Esophagus squamous epithelium (tissue), 5 donors: ENCODE measurements at regions not wholly inside any gene's neighbourhood (a gene's known extent, or its start where the extent isn't known, plus 50 kb on each side); places are given as distances from the start of the nearest gene placed in this dataset.
"Not testable (repeated sequence)": the region's sequence is repeated elsewhere in the genome, so short reads cannot be mapped to it uniquely, and the experiment has no call there.

ENCODE experiments used
- DNase-seq: peaks from one replicate; lab custom pipeline; 2025; lab: John Stamatoyannopoulos, UW
- H3K27ac ChIP-seq, 4 donors: fragments of 200-600 bp; sonication (generic); one replicate each; pipeline ENCODE4 v1.5.1; 2016 to 2019; ENCODE audit warnings: mild to moderate bottlenecking in 1 of 4
- H3K27me3 ChIP-seq, 4 donors: fragments of 200-600 bp; sonication (generic); 1 replicate in 3 of 4; 2 replicates in 1 of 4; pipeline versions ENCODE4 v1.5.1 to v1.6.0; 2017 to 2021; ENCODE audit warnings: antibody characterized with exemption in 1 of 4
- H3K36me3 ChIP-seq, 3 donors: fragments of 200-600 bp; sonication (generic); one replicate each; pipeline ENCODE4 v1.5.1; 2016 to 2019
- H3K4me1 ChIP-seq, 3 donors: fragments of 200-600 bp; sonication (generic); one replicate each; pipeline ENCODE4 v1.5.1; 2017 to 2019
- H3K4me3 ChIP-seq, 4 donors: fragments of 200-600 bp; sonication (generic); 1 replicate in 3 of 4; 2 replicates in 1 of 4; pipeline ENCODE4 v1.5.1; 2016 to 2019; ENCODE audit warnings: mild to moderate bottlenecking in 2 of 4, moderate library complexity in 1 of 4
- H3K9me3 ChIP-seq, 3 donors: fragments of 200-600 bp; sonication (generic); one replicate each; pipeline ENCODE4 v1.5.1; 2016 to 2019
- POLR2A ChIP-seq, 4 donors: fragments of 450-650 bp; IDR thresholded peaks; one replicate each; pipeline ENCODE4 v1.6.1; 2017; ENCODE audit warnings: antibody characterized with exemption in 4 of 4, mild to moderate bottlenecking in 4 of 4, moderate library complexity in 3 of 4
- WGBS, 2 donors: methylation state at CpG; one replicate each; pipeline ENCODE4 v1.1.5; 2018; 5-methylcytosine and 5-hydroxymethylcytosine counted together
- intact Hi-C: fragments of 100-400 bp; cut with DNase I; formaldehyde crosslinking; loops from one replicate; pipeline ENCODE4 v1.15.0; 2022
- TF ChIP-seq, protein P1 (sequence below), 6 experiments: fragments of 450-650 bp in 4 of 6; fragments of 200-600 bp in 2 of 6; sonication (generic) in 2 of 6; IDR thresholded peaks; one replicate each; pipeline ENCODE4 v1.5.1; 2016 to 2019; ENCODE audit warnings: antibody characterized with exemption in 6 of 6, mild to moderate bottlenecking in 4 of 6, moderate library complexity in 4 of 6
- donor health status: DM: yes; HTN: yes; CAD: no.

DNA sequence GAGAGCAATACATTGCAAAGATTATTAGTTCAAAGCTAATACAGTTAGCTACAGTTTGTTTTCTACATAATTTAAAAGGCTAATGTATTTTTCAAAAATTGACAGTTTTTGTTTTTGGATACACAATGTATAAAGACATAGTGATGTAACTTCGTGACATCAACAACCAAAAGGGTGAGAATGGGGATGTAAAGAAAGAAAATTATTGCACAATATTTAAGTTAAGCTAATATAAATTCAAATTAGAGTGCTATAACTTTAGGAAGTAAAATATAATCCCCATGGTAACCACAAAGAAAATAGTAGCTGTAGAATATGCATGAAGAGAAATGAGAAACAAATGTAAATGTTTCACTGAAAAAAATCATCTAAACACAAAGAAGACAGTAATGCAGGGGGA is 334.4 kb upstream of the DEPDC1 start:
- 0% methylated on average over 1 of the region's 1 CpG for WGBS, 2 donors
- DNase-seq, result no peak
- H3K27me3 ChIP-seq, result no peaks in the 10 kb centered on the region

DNA sequence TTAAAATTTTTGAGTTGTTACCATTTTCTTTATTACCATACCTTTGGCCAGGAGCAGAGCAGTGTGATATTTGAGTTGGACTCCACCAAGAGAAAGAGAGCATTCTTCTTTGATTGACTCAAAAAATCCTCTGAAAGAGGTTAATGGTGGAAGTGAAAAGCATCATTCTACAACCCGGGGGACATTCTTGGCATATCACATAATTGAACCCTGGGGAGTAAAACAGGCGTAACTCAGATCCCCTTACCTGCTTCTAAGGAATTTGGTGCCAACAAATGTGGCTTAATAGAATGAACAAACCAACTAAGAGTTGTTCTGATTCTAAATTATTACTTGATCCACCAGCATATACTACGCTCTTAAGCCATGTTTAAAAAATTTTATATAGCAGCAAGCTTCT is 351.1 kb upstream of the DEPDC1 start:
- intact Hi-C loops, result no loop called here
- Histone ChIP-seq H3K9me3 (no peaks in the 10 kb centered on the region), H3K4me1 (no peaks in the 10 kb centered on the region), H3K36me3 (no peaks in the 10 kb centered on the region), H3K27ac (no peak overlapping the region), H3K27me3 (no peaks in the 10 kb centered on the region), H3K4me3 (no peak overlapping the region)
- no peak for DNase-seq
- 73 to 89% methylated on average over 3 of the region's 3 CpGs for WGBS, 2 donors
- TF ChIP-seq, protein P1, sequence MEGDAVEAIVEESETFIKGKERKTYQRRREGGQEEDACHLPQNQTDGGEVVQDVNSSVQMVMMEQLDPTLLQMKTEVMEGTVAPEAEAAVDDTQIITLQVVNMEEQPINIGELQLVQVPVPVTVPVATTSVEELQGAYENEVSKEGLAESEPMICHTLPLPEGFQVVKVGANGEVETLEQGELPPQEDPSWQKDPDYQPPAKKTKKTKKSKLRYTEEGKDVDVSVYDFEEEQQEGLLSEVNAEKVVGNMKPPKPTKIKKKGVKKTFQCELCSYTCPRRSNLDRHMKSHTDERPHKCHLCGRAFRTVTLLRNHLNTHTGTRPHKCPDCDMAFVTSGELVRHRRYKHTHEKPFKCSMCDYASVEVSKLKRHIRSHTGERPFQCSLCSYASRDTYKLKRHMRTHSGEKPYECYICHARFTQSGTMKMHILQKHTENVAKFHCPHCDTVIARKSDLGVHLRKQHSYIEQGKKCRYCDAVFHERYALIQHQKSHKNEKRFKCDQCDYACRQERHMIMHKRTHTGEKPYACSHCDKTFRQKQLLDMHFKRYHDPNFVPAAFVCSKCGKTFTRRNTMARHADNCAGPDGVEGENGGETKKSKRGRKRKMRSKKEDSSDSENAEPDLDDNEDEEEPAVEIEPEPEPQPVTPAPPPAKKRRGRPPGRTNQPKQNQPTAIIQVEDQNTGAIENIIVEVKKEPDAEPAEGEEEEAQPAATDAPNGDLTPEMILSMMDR (IDR thresholded peaks at IDR 0.05), result no peak
- TF ChIP-seq POLR2A (IDR thresholded peaks at IDR 0.05), result no peak

More for the DNA sequence above, 334.4 kb upstream of the DEPDC1 start:
- Histone ChIP-seq H3K27ac (no peak overlapping the region), H3K4me3 (no peak overlapping the region), H3K36me3 (no peaks in the 10 kb centered on the region), H3K4me1 (no peaks in the 10 kb centered on the region), H3K9me3 (peaks cover 0 to 6% (median 4%) of the 10 kb centered on the region in 3 donors)
- intact Hi-C loops, result no loop called here
- TF ChIP-seq POLR2A (IDR thresholded peaks at IDR 0.05), result no peak
- TF ChIP-seq, protein P1 (IDR thresholded peaks at IDR 0.05), result no peak

DNA sequence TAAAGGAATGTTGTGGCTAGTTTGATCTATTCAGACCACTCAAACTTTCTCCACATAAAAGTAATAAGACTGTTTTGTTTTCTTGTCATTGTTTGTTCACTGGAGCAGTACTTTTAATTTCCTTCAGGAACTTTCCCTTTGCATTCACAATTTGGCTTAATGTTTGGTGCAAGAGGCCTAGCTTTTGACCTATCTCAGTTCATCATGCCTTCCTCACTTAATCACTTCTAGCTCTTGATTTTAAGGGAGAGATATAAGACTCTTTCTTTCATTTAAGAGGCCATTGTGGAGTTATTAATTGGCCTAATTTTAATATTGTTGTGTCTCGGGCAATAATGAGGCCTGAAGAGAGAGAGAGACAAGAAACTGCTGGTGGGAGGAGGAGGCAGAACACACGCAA is 371.7 kb upstream of the DEPDC1 start:
- Histone ChIP-seq H3K4me1 (no peaks in the 10 kb centered on the region), H3K9me3 (no peaks in the 10 kb centered on the region), H3K36me3 (no peaks in the 10 kb centered on the region), H3K4me3 (no peak overlapping the region), H3K27me3 (no peaks in the 10 kb centered on the region), H3K27ac (no peak overlapping the region)
- WGBS, 2 donors, result 69 to 91% methylated on average over 2 of the region's 2 CpGs
- no peak for DNase-seq
- TF ChIP-seq, protein P1 (IDR thresholded peaks at IDR 0.05), result no peak
- intact Hi-C loops, result no loop called here

DNA sequence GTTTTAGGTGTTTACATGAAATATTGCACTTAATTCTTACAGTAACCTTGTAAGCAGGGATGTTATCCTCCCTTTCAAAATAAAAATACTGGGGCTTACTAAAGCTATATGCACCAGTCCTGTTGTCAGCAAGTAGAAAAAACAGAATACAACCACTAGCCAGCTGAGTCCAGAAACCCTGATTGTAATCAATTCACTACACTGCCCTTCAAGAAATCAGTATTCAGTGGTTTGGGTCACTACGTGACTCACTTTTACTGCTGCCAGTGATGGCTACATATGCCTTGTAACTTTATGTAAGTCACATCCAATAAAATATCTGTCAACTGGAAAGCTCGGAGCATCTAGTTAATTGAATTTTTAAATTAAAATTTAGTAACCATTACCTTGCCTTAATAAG is 376.3 kb upstream of the DEPDC1 start:
- Histone ChIP-seq H3K27me3 (no peaks in the 10 kb centered on the region), H3K27ac (no peak overlapping the region), H3K4me3 (no peak overlapping the region), H3K9me3 (no peaks in the 10 kb centered on the region), H3K36me3 (no peaks in the 10 kb centered on the region), H3K4me1 (no peaks in the 10 kb centered on the region)
- DNase-seq, result no peak
- intact Hi-C loops, result no loop called here
- TF ChIP-seq POLR2A (IDR thresholded peaks at IDR 0.05), result no peak
- TF ChIP-seq, protein P1 (IDR thresholded peaks at IDR 0.05), result no peak
- 87 to 89% methylated on average over 2 of the region's 2 CpGs for WGBS, 2 donors

DNA sequence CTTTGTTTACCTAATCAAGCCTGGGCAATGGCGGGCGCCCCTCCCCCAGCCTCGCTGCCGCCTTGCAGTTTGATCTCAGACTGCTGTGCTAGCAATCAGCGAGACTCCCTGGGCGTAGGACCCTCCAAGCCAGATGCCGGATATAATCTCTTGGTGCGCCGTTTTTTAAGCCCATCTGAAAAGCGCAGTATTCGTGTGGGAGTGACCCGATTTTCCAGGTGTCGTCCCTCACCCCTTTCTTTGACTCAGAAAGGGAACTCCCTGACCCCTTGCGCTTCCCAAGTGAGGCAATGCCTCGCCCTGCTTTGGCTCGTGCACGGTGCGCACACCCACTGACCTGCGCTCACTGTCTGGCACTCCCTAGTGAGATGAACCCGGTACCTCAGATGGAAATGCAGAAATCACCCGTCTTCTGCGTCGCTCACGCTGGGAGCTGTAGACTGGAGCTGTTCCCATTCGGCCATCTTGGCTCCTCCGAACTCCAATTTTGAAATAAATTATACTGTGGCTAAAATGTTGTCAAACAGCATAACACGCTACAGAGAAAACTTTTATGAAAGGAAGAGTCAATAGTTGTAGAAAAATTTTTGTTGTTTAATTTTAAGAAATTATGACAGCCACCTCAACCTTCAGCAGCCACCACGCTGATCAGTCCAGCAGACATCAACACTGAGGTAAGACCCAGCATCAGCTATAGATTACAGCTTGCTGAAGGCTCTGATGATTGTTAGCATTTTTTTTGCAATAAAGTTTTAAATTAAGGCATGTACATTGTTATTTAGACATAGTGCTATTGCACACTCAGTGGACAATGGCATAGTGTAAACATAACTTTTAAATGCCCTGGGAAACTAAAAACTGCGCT is 384.7 kb upstream of the DEPDC1 start:
- not testable (repeated sequence) for H3K4me3 ChIP-seq

More for the DNA sequence above, 384.7 kb upstream of the DEPDC1 start:
- H3K4me1 ChIP-seq, H3K27ac ChIP-seq, H3K27me3 ChIP-seq, DNase-seq, intact Hi-C loops, H3K9me3 ChIP-seq, H3K36me3 ChIP-seq: not testable (repeated sequence)
- 86% methylated on average over 20 to 25 of the region's 29 CpGs for WGBS, 2 donors
